Activated T-helper 1 cell treated with anti-CD3 and anti-CD28 coated beads, Interleukin-12 subunit alpha, Interleukin-12 subunit beta, Interleukin-2, Interleukin-4 antibody, amounts not matched to agents 30 ng/mL and 10 ng/mL and 1 ng/mL, durations not matched to agents 14 hours and 24 hours and 36 hours (primary cell): ENCODE measurements at regions not wholly inside any gene's neighbourhood (a gene's known extent, or its start where the extent isn't known, plus 50 kb on each side); places are given as distances from the start of the nearest gene placed in this dataset.

Source experiments
- DNase-seq: peaks from one replicate; pipeline ENCODE4 v3.0.0; 2021; ENCODE audit warnings: low spot score
- H3K27ac Mint-ChIP-seq: one replicate; pipeline ENCODE4 v1.8.0; 2021; ENCODE audit warnings: mild to moderate bottlenecking, mixed read lengths
- H3K27me3 Mint-ChIP-seq: one replicate; pipeline ENCODE4 v1.8.0; 2022; ENCODE audit warnings: mild to moderate bottlenecking, moderate library complexity, mixed read lengths; ENCODE audit not compliant: insufficient read depth
- H3K36me3 Mint-ChIP-seq: one replicate; pipeline ENCODE4 v1.8.0; 2021; ENCODE audit warnings: low read depth, mixed read lengths
- H3K4me1 Mint-ChIP-seq: one replicate; pipeline ENCODE4 v1.8.0; 2021; ENCODE audit warnings: low read depth, mixed read lengths
- H3K4me3 Mint-ChIP-seq: one replicate; pipeline ENCODE4 v1.8.0; 2021; ENCODE audit warnings: mild to moderate bottlenecking, moderate library complexity, mixed read lengths
- H3K9me3 Mint-ChIP-seq: one replicate; pipeline ENCODE4 v1.8.0; 2021; ENCODE audit warnings: mixed read lengths
- intact Hi-C: fragments of 100-400 bp; cut with micrococcal nuclease; formaldehyde crosslinking; loops from one replicate; pipeline ENCODE4 v1.15.1; 2024

GRCh38 chr16:51310159-51310558 is 159.1 kb upstream of the SALL1 start:
- no peaks in the 10 kb centered on the region for H3K27me3 Mint-ChIP-seq
- intact Hi-C loops: no loop called here
- H3K9me3 Mint-ChIP-seq: peaks cover 10% of the 10 kb centered on the region
- no peak overlapping the region for H3K27ac Mint-ChIP-seq
- H3K4me3 Mint-ChIP-seq: no peak overlapping the region
- no peaks in the 10 kb centered on the region for H3K36me3 Mint-ChIP-seq
- H3K4me1 Mint-ChIP-seq: no peaks in the 10 kb centered on the region
- no peak for DNase-seq

GRCh38 chr16:51306886-51307595 is 156.0 kb upstream of the SALL1 start:
- H3K27ac Mint-ChIP-seq: no peak overlapping the region
- H3K9me3 Mint-ChIP-seq: peaks cover 7% of the 10 kb centered on the region
- H3K36me3 Mint-ChIP-seq: no peaks in the 10 kb centered on the region
- no peaks in the 10 kb centered on the region for H3K27me3 Mint-ChIP-seq
- H3K4me1 Mint-ChIP-seq: no peaks in the 10 kb centered on the region
- intact Hi-C loops: no loop called here
- no peak overlapping the region for H3K4me3 Mint-ChIP-seq
- no peak for DNase-seq

GRCh38 chr16:51306116-51306515 is 155.0 kb upstream of the SALL1 start:
- Mint-ChIP-seq H3K9me3 (peaks cover 7% of the 10 kb centered on the region), H3K27me3 (no peaks in the 10 kb centered on the region), H3K4me3 (no peak overlapping the region), H3K36me3 (no peaks in the 10 kb centered on the region), H3K4me1 (no peaks in the 10 kb centered on the region), H3K27ac (no peak overlapping the region)
- DNase-seq: no peak
- intact Hi-C loops: no loop called here

GRCh38 chr16:51305337-51305736 is 154.3 kb upstream of the SALL1 start:
- Mint-ChIP-seq H3K4me1 (no peaks in the 10 kb centered on the region), H3K27me3 (no peaks in the 10 kb centered on the region), H3K36me3 (no peaks in the 10 kb centered on the region), H3K4me3 (no peak overlapping the region), H3K9me3 (peaks cover 7% of the 10 kb centered on the region), H3K27ac (no peak overlapping the region)
- no peak for DNase-seq
- intact Hi-C loops: no loop called here

GRCh38 chr16:51302042-51302441 is 151.0 kb upstream of the SALL1 start:
- Mint-ChIP-seq H3K4me3 (no peak overlapping the region), H3K27me3 (no peaks in the 10 kb centered on the region), H3K9me3 (peaks cover 14% of the 10 kb centered on the region), H3K36me3 (no peaks in the 10 kb centered on the region), H3K4me1 (no peaks in the 10 kb centered on the region), H3K27ac (no peak overlapping the region)
- DNase-seq: no peak
- intact Hi-C loops: no loop called here

GRCh38 chr16:51298800-51299199 is 147.7 kb upstream of the SALL1 start:
- Mint-ChIP-seq H3K4me1 (no peaks in the 10 kb centered on the region), H3K9me3 (peaks cover 8% of the 10 kb centered on the region), H3K27ac (no peak overlapping the region), H3K4me3 (no peak overlapping the region), H3K36me3 (no peaks in the 10 kb centered on the region), H3K27me3 (no peaks in the 10 kb centered on the region)
- DNase-seq: no peak
- intact Hi-C loops: no loop called here

GRCh38 chr16:51290442-51291285 is 139.6 kb upstream of the SALL1 start:
- no peaks in the 10 kb centered on the region for H3K4me1 Mint-ChIP-seq
- H3K27ac Mint-ChIP-seq: no peak overlapping the region
- no peaks in the 10 kb centered on the region for H3K9me3 Mint-ChIP-seq
- no peaks in the 10 kb centered on the region for H3K36me3 Mint-ChIP-seq
- no peaks in the 10 kb centered on the region for H3K27me3 Mint-ChIP-seq
- no peak for DNase-seq
- H3K4me3 Mint-ChIP-seq: no peak overlapping the region
- intact Hi-C loops: no loop called here

- no peak overlapping the region for H3K4me3 Mint-ChIP-seq
- H3K36me3 Mint-ChIP-seq: no peaks in the 10 kb centered on the region
- H3K27me3 Mint-ChIP-seq: no peaks in the 10 kb centered on the region
- no peak overlapping the region for H3K27ac Mint-ChIP-seq
- no peak for DNase-seq
- intact Hi-C loops: no loop called here
- no peaks in the 10 kb centered on the region for H3K4me1 Mint-ChIP-seq
- no peaks in the 10 kb centered on the region for H3K9me3 Mint-ChIP-seq
Measured at GRCh38 chr16:51289336-51289735, 138.3 kb upstream of the SALL1 start.

- no peak overlapping the region for H3K27ac Mint-ChIP-seq
- no peak for DNase-seq
- no peaks in the 10 kb centered on the region for H3K36me3 Mint-ChIP-seq
- intact Hi-C loops: no loop called here
- H3K4me1 Mint-ChIP-seq: no peaks in the 10 kb centered on the region
- no peaks in the 10 kb centered on the region for H3K27me3 Mint-ChIP-seq
- no peak overlapping the region for H3K4me3 Mint-ChIP-seq
- no peaks in the 10 kb centered on the region for H3K9me3 Mint-ChIP-seq
Measured at GRCh38 chr16:51287121-51287755, 136.2 kb upstream of the SALL1 start.

- no peaks in the 10 kb centered on the region for H3K9me3 Mint-ChIP-seq
Measured at GRCh38 chr16:51286272-51286671, 135.2 kb upstream of the SALL1 start.

GRCh38 chr16:51276336-51276735 is 125.3 kb upstream of the SALL1 start:
- no peak overlapping the region for H3K27ac Mint-ChIP-seq
- intact Hi-C loops: no loop called here
- no peaks in the 10 kb centered on the region for H3K36me3 Mint-ChIP-seq
- DNase-seq: no peak
- no peaks in the 10 kb centered on the region for H3K27me3 Mint-ChIP-seq
- peaks cover 10% of the 10 kb centered on the region for H3K9me3 Mint-ChIP-seq
- no peaks in the 10 kb centered on the region for H3K4me1 Mint-ChIP-seq
- no peak overlapping the region for H3K4me3 Mint-ChIP-seq

More at GRCh38 chr16:51286272-51286671, 135.2 kb upstream of the SALL1 start:
- no peaks in the 10 kb centered on the region for H3K4me1 Mint-ChIP-seq
- DNase-seq: no peak
- H3K4me3 Mint-ChIP-seq: no peak overlapping the region
- intact Hi-C loops: no loop called here
- no peak overlapping the region for H3K27ac Mint-ChIP-seq
- H3K27me3 Mint-ChIP-seq: no peaks in the 10 kb centered on the region
- H3K36me3 Mint-ChIP-seq: no peaks in the 10 kb centered on the region

GRCh38 chr16:51272420-51272819 is 121.3 kb upstream of the SALL1 start:
- Mint-ChIP-seq H3K36me3 (no peaks in the 10 kb centered on the region), H3K27ac (no peak overlapping the region), H3K9me3 (peaks cover 14% of the 10 kb centered on the region), H3K27me3 (no peaks in the 10 kb centered on the region), H3K4me3 (no peak overlapping the region), H3K4me1 (no peaks in the 10 kb centered on the region)
- intact Hi-C loops: no loop called here
- DNase-seq: no peak

GRCh38 chr16:51271156-51271701 is 120.2 kb upstream of the SALL1 start:
- H3K36me3 Mint-ChIP-seq: no peaks in the 10 kb centered on the region
- no peaks in the 10 kb centered on the region for H3K27me3 Mint-ChIP-seq
- H3K4me3 Mint-ChIP-seq: no peak overlapping the region
- H3K9me3 Mint-ChIP-seq: peaks cover 14% of the 10 kb centered on the region
- no peak for DNase-seq
- intact Hi-C loops: no loop called here
- H3K4me1 Mint-ChIP-seq: no peaks in the 10 kb centered on the region
- no peak overlapping the region for H3K27ac Mint-ChIP-seq
